GM21423 (cell line): ENCODE measurements at regions not wholly inside any gene's neighbourhood (a gene's known extent, or its start where the extent isn't known, plus 50 kb on each side); places are given as distances from the start of the nearest gene placed in this dataset.
A peak's percentile ranks its signal among the peaks of the same experiment; 100 is the strongest.

ENCODE experiments used
- ATAC-seq: cut with Tn5 transposase; IDR thresholded peaks from one replicate; pipeline ENCODE4 v1.9.1; 2021; ENCODE audit warnings: mild to moderate bottlenecking, moderate library complexity; ENCODE audit not compliant: unreplicated experiment

DNA sequence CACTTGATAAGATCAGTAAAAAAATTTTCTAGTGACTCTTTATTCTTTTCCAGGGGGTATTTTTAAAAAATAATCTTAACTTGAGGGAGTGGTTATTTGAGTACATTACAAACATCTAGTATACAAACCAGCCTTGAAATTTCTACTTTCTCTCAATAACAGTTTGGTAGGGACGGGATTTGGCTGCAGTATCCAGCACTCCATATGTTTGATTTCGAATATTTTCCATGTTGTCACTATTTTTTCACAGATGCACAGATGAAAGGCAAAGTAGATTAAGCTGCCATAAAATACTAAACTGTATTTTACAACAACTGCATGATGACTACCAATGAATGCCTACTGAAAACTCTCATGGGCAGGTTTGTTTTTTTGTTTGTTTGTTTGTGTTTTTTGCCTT lies 225.0 kb downstream of the COX7B2 start:
- no peak for ATAC-seq

DNA sequence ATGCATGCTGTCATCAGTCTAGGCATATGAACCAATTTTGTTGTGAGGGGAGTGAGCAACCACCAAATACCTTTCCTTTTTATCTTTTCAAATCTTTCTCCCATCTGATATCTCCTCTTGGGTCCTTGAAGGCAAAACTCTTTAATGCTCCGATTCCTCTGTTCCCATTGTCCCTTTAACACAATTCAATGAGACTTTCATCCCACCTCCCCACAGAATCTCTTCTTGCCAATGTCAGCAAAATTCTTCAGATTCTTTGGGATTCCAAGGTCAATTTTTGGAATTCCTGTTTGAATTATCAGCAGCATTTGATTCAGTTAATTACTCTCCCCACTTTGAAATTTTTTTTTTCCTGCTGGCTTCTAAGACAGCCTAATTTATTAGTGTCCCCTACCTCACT lies 232.7 kb downstream of the COX7B2 start:
- ATAC-seq, result no peak

DNA sequence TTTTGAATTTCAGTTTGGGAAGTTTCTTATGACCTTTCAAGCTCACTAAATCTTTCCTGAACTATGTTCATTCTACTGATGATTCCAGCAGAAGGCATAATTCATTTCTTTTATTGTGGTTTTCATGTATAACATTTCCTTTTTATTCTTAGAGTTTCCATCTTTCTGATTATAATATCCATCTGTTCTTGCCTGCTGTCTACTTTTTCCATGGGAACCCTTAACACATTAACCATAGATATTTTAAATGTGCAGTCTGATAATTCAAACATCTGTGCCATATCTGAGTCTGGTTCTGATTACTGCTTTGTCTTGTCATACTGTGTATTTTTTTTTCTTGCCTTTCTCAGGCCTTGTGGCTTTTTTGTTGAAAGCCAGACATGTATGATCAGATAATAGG lies 234.7 kb downstream of the COX7B2 start:
- no peak for ATAC-seq

- ATAC-seq, result no peak
These were observed 241.3 kb downstream of the COX7B2 start for GRCh38 chr4:46667790-46668189.

GRCh38 chr4:46656071-46656470 lies 253.0 kb downstream of the COX7B2 start:
- ATAC-seq, result no peak

GRCh38 chr4:46653842-46654241 lies 255.2 kb downstream of the COX7B2 start:
- no peak for ATAC-seq

DNA sequence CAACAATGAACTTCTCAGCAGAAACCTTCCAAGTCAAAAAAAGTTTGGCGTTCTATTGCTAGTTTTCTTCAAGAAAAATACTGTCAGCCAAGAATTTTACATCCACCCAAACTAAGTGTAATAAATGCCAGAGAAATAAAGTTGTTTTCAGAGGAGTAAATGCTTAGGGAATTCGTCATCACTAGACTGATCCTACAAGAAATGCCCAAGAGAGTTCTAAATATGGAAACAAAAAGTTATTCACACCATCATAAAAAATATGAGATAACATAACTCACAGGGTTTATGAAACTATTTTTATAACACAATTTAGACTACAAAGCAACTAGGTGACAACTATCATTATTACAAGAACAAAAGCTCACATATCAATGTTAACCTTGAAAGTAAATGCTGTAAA lies 259.5 kb upstream of the GABRA2 start:
- ATAC-seq, result no peak

- ATAC-seq, result peak; percentile 83
These were observed 258.3 kb upstream of the GABRA2 start for GRCh38 chr4:46648088-46648744.

DNA sequence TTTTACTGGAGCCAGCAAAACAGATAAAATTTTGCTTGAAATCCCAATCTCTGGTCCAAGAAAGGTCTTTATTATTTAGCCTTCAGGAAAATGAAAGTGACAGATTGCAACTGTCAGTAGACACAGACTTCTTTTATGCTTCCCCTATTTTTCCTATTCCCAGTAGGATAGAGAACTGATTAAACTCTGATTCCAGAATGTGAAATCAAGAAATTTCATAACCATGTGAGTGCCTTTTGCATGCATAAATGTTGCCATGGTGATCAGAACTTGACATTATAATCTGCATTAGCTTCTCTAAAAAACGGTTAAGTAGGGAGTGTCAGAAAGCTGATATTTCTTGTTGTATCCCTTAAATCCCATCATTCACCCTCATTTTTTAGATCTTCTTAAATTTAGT lies 255.2 kb upstream of the GABRA2 start:
- no peak for ATAC-seq
